Activated CD4-positive, alpha-beta T cell treated with anti-CD3 and anti-CD28 coated beads for 1 hour (primary cell): ENCODE measurements at regions not wholly inside any gene's neighbourhood (a gene's known extent, or its start where the extent isn't known, plus 50 kb on each side); places are given as distances from the start of the nearest gene placed in this dataset.

Experiments used
- DNase-seq: peaks from one replicate; pipeline ENCODE4 v3.0.0-alpha.2; 2020

GRCh38 chr9:36764364-36765076, 191.8 kb downstream of the MELK start:
- DNase-seq = no peak

- no peak for DNase-seq
These were observed 192.3 kb downstream of the MELK start for GRCh38 chr9:36765077-36765390.

- peak; percentile 86 for DNase-seq
These were observed 193.0 kb downstream of the MELK start for GRCh38 chr9:36765468-36766341.

- no peak for DNase-seq
These were observed 196.0 kb downstream of the MELK start for GRCh38 chr9:36768677-36769076.

GRCh38 chr9:36770025-36770424, 197.3 kb downstream of the MELK start:
- no peak for DNase-seq

- DNase-seq = no peak
These were observed 200.0 kb downstream of the MELK start for GRCh38 chr9:36772449-36773403.

GRCh38 chr9:36778682-36779081, 206.0 kb downstream of the MELK start:
- DNase-seq = no peak

GRCh38 chr9:36779582-36779981, 206.9 kb downstream of the MELK start:
- no peak for DNase-seq

GRCh38 chr9:36780186-36780585, 207.5 kb downstream of the MELK start:
- DNase-seq = no peak

- no peak for DNase-seq
These were observed 208.8 kb downstream of the MELK start for GRCh38 chr9:36781533-36781932.
